ENCODE measurements at regions not wholly inside any gene's neighbourhood (a gene's known extent, or its start where the extent isn't known, plus 50 kb on each side); places are given as distances from the start of the nearest gene placed in this dataset.

- no peaks in the 10 kb centered on the region for H3K36me3 ChIP-seq (ENCODE audit: control insufficient read depth in 3 of 3, insufficient read depth in 3 of 3, low read length in 3 of 3)
- no peak overlapping the region for H3K4me3 ChIP-seq (ENCODE audit: low read length in 3 of 3)
- no peaks in the 10 kb centered on the region for H3K27me3 ChIP-seq (ENCODE audit: control insufficient read depth in 3 of 3, insufficient read depth in 3 of 3, low read length in 3 of 3)
- no peaks in the 10 kb centered on the region for H3K4me1 ChIP-seq (ENCODE audit: control insufficient read depth in 3 of 3, insufficient read depth in 3 of 3, low read length in 3 of 3)
- H3K9ac ChIP-seq (ENCODE audit: low read depth in 1 of 3, low read length in 3 of 3): no peak overlapping the region
- no peak overlapping the region for H3K27ac ChIP-seq (ENCODE audit: low read depth, low read length)
- H3K9me3 ChIP-seq (ENCODE audit: control insufficient read depth in 3 of 3, low read length in 3 of 3): no peaks in the 10 kb centered on the region
Observed at GRCh38 chr1:87829360-87829759, 500.7 kb downstream of the LMO4 start.

GRCh38 chr1:87830432-87830978 is 501.8 kb downstream of the LMO4 start:
- no peaks in the 10 kb centered on the region for H3K9me3 ChIP-seq (ENCODE audit: control insufficient read depth in 3 of 3, low read length in 3 of 3)
- no peaks in the 10 kb centered on the region for H3K4me1 ChIP-seq (ENCODE audit: control insufficient read depth in 3 of 3, insufficient read depth in 3 of 3, low read length in 3 of 3)
- H3K36me3 ChIP-seq (ENCODE audit: control insufficient read depth in 3 of 3, insufficient read depth in 3 of 3, low read length in 3 of 3): no peaks in the 10 kb centered on the region
- no peak overlapping the region for H3K27ac ChIP-seq (ENCODE audit: low read depth, low read length)
- H3K9ac ChIP-seq (ENCODE audit: low read depth in 1 of 3, low read length in 3 of 3): no peak overlapping the region
- no peak overlapping the region for H3K4me3 ChIP-seq (ENCODE audit: low read length in 3 of 3)
- H3K27me3 ChIP-seq (ENCODE audit: control insufficient read depth in 3 of 3, insufficient read depth in 3 of 3, low read length in 3 of 3): no peaks in the 10 kb centered on the region

- H3K4me1 ChIP-seq (ENCODE audit: control insufficient read depth in 3 of 3, insufficient read depth in 3 of 3, low read length in 3 of 3): no peaks in the 10 kb centered on the region
Observed at GRCh38 chr1:87833166-87833565, 504.5 kb downstream of the LMO4 start.

GRCh38 chr1:87834151-87834550 is 505.5 kb downstream of the LMO4 start:
- Histone ChIP-seq H3K4me3 (ENCODE audit: low read length in 3 of 3) (no peak overlapping the region), H3K27me3 (ENCODE audit: control insufficient read depth in 3 of 3, insufficient read depth in 3 of 3, low read length in 3 of 3) (no peaks in the 10 kb centered on the region), H3K9ac (ENCODE audit: low read depth in 1 of 3, low read length in 3 of 3) (no peak overlapping the region), H3K4me1 (ENCODE audit: control insufficient read depth in 3 of 3, insufficient read depth in 3 of 3, low read length in 3 of 3) (no peaks in the 10 kb centered on the region), H3K9me3 (ENCODE audit: control insufficient read depth in 3 of 3, low read length in 3 of 3) (no peaks in the 10 kb centered on the region), H3K27ac (ENCODE audit: low read depth, low read length) (no peak overlapping the region), H3K36me3 (ENCODE audit: control insufficient read depth in 3 of 3, insufficient read depth in 3 of 3, low read length in 3 of 3) (no peaks in the 10 kb centered on the region)

More at GRCh38 chr1:87833166-87833565, 504.5 kb downstream of the LMO4 start:
- Histone ChIP-seq H3K9ac (ENCODE audit: low read depth in 1 of 3, low read length in 3 of 3) (no peak overlapping the region), H3K4me3 (ENCODE audit: low read length in 3 of 3) (no peak overlapping the region), H3K27ac (ENCODE audit: low read depth, low read length) (no peak overlapping the region), H3K36me3 (ENCODE audit: control insufficient read depth in 3 of 3, insufficient read depth in 3 of 3, low read length in 3 of 3) (no peaks in the 10 kb centered on the region), H3K9me3 (ENCODE audit: control insufficient read depth in 3 of 3, low read length in 3 of 3) (no peaks in the 10 kb centered on the region), H3K27me3 (ENCODE audit: control insufficient read depth in 3 of 3, insufficient read depth in 3 of 3, low read length in 3 of 3) (no peaks in the 10 kb centered on the region)

- Histone ChIP-seq H3K9ac (ENCODE audit: low read depth in 1 of 3, low read length in 3 of 3) (no peak overlapping the region), H3K4me1 (ENCODE audit: control insufficient read depth in 3 of 3, insufficient read depth in 3 of 3, low read length in 3 of 3) (no peaks in the 10 kb centered on the region), H3K9me3 (ENCODE audit: control insufficient read depth in 3 of 3, low read length in 3 of 3) (no peaks in the 10 kb centered on the region), H3K36me3 (ENCODE audit: control insufficient read depth in 3 of 3, insufficient read depth in 3 of 3, low read length in 3 of 3) (no peaks in the 10 kb centered on the region), H3K27me3 (ENCODE audit: control insufficient read depth in 3 of 3, insufficient read depth in 3 of 3, low read length in 3 of 3) (no peaks in the 10 kb centered on the region), H3K4me3 (ENCODE audit: low read length in 3 of 3) (no peak overlapping the region), H3K27ac (ENCODE audit: low read depth, low read length) (no peak overlapping the region)
Observed at GRCh38 chr1:87834941-87835340, 506.3 kb downstream of the LMO4 start.

GRCh38 chr1:87840767-87841166 is 512.1 kb downstream of the LMO4 start:
- Histone ChIP-seq H3K4me1 (ENCODE audit: control insufficient read depth in 3 of 3, insufficient read depth in 3 of 3, low read length in 3 of 3) (no peaks in the 10 kb centered on the region), H3K36me3 (ENCODE audit: control insufficient read depth in 3 of 3, insufficient read depth in 3 of 3, low read length in 3 of 3) (no peaks in the 10 kb centered on the region), H3K27ac (ENCODE audit: low read depth, low read length) (no peak overlapping the region), H3K9ac (ENCODE audit: low read depth in 1 of 3, low read length in 3 of 3) (no peak overlapping the region), H3K27me3 (ENCODE audit: control insufficient read depth in 3 of 3, insufficient read depth in 3 of 3, low read length in 3 of 3) (no peaks in the 10 kb centered on the region), H3K9me3 (ENCODE audit: control insufficient read depth in 3 of 3, low read length in 3 of 3) (no peaks in the 10 kb centered on the region), H3K4me3 (ENCODE audit: low read length in 3 of 3) (no peak overlapping the region)

GRCh38 chr1:87841332-87841731 is 512.7 kb downstream of the LMO4 start:
- Histone ChIP-seq H3K36me3 (ENCODE audit: control insufficient read depth in 3 of 3, insufficient read depth in 3 of 3, low read length in 3 of 3) (no peaks in the 10 kb centered on the region), H3K4me1 (ENCODE audit: control insufficient read depth in 3 of 3, insufficient read depth in 3 of 3, low read length in 3 of 3) (no peaks in the 10 kb centered on the region), H3K27ac (ENCODE audit: low read depth, low read length) (no peak overlapping the region), H3K27me3 (ENCODE audit: control insufficient read depth in 3 of 3, insufficient read depth in 3 of 3, low read length in 3 of 3) (no peaks in the 10 kb centered on the region), H3K4me3 (ENCODE audit: low read length in 3 of 3) (no peak overlapping the region), H3K9me3 (ENCODE audit: control insufficient read depth in 3 of 3, low read length in 3 of 3) (no peaks in the 10 kb centered on the region), H3K9ac (ENCODE audit: low read depth in 1 of 3, low read length in 3 of 3) (no peak overlapping the region)

GRCh38 chr1:87842156-87842555 is 513.5 kb downstream of the LMO4 start:
- H3K9me3 ChIP-seq (ENCODE audit: control insufficient read depth in 3 of 3, low read length in 3 of 3): no peaks in the 10 kb centered on the region
- H3K4me1 ChIP-seq (ENCODE audit: control insufficient read depth in 3 of 3, insufficient read depth in 3 of 3, low read length in 3 of 3): no peaks in the 10 kb centered on the region
- H3K9ac ChIP-seq (ENCODE audit: low read depth in 1 of 3, low read length in 3 of 3): no peak overlapping the region
- H3K27me3 ChIP-seq (ENCODE audit: control insufficient read depth in 3 of 3, insufficient read depth in 3 of 3, low read length in 3 of 3): no peaks in the 10 kb centered on the region
- no peaks in the 10 kb centered on the region for H3K36me3 ChIP-seq (ENCODE audit: control insufficient read depth in 3 of 3, insufficient read depth in 3 of 3, low read length in 3 of 3)
- no peak overlapping the region for H3K27ac ChIP-seq (ENCODE audit: low read depth, low read length)
- H3K4me3 ChIP-seq (ENCODE audit: low read length in 3 of 3): no peak overlapping the region

GRCh38 chr1:87844251-87844650 is 515.6 kb downstream of the LMO4 start:
- H3K9me3 ChIP-seq (ENCODE audit: control insufficient read depth in 3 of 3, low read length in 3 of 3): no peaks in the 10 kb centered on the region
- no peak overlapping the region for H3K9ac ChIP-seq (ENCODE audit: low read depth in 1 of 3, low read length in 3 of 3)
- no peak overlapping the region for H3K27ac ChIP-seq (ENCODE audit: low read depth, low read length)
- H3K4me3 ChIP-seq (ENCODE audit: low read length in 3 of 3): no peak overlapping the region
- H3K36me3 ChIP-seq (ENCODE audit: control insufficient read depth in 3 of 3, insufficient read depth in 3 of 3, low read length in 3 of 3): no peaks in the 10 kb centered on the region
- H3K4me1 ChIP-seq (ENCODE audit: control insufficient read depth in 3 of 3, insufficient read depth in 3 of 3, low read length in 3 of 3): no peaks in the 10 kb centered on the region
- H3K27me3 ChIP-seq (ENCODE audit: control insufficient read depth in 3 of 3, insufficient read depth in 3 of 3, low read length in 3 of 3): no peaks in the 10 kb centered on the region

GRCh38 chr1:87851490-87851889 is 522.8 kb downstream of the LMO4 start:
- no peak overlapping the region for H3K27ac ChIP-seq (ENCODE audit: low read depth, low read length)
- no peaks in the 10 kb centered on the region for H3K4me1 ChIP-seq (ENCODE audit: control insufficient read depth in 3 of 3, insufficient read depth in 3 of 3, low read length in 3 of 3)
- H3K9ac ChIP-seq (ENCODE audit: low read depth in 1 of 3, low read length in 3 of 3): no peak overlapping the region
- H3K27me3 ChIP-seq (ENCODE audit: control insufficient read depth in 3 of 3, insufficient read depth in 3 of 3, low read length in 3 of 3): no peaks in the 10 kb centered on the region
- H3K4me3 ChIP-seq (ENCODE audit: low read length in 3 of 3): no peak overlapping the region
- no peaks in the 10 kb centered on the region for H3K36me3 ChIP-seq (ENCODE audit: control insufficient read depth in 3 of 3, insufficient read depth in 3 of 3, low read length in 3 of 3)
- no peaks in the 10 kb centered on the region for H3K9me3 ChIP-seq (ENCODE audit: control insufficient read depth in 3 of 3, low read length in 3 of 3)

All from skeletal muscle tissue (tissue), 3 donors.